Hematopoietic multipotent progenitor cell treated with erythropoietin and hydrocortisone succinate and interleukin-3 and kit ligand, for 15 days (in vitro differentiated cells): ENCODE measurements at regions not wholly inside any gene's neighbourhood (a gene's known extent, or its start where the extent isn't known, plus 50 kb on each side); places are given as distances from the start of the nearest gene placed in this dataset.
"Not testable (repeated sequence)": the region's sequence is repeated elsewhere in the genome, so short reads cannot be mapped to it uniquely, and the experiment has no call there.

Source experiments
- DNase-seq: peaks from one replicate; pipeline ENCODE4 v3.0.0-alpha.2; 2015; ENCODE audit warnings: low spot score

GRCh38 chr1:187838335-187839293, 1009.9 kb downstream of the PLA2G4A start:
- no peak for DNase-seq

GRCh38 chr1:187839873-187840272, 1011.1 kb downstream of the PLA2G4A start:
- DNase-seq: no peak

GRCh38 chr1:187840557-187840956, 1011.8 kb downstream of the PLA2G4A start:
- DNase-seq: no peak

DNA sequence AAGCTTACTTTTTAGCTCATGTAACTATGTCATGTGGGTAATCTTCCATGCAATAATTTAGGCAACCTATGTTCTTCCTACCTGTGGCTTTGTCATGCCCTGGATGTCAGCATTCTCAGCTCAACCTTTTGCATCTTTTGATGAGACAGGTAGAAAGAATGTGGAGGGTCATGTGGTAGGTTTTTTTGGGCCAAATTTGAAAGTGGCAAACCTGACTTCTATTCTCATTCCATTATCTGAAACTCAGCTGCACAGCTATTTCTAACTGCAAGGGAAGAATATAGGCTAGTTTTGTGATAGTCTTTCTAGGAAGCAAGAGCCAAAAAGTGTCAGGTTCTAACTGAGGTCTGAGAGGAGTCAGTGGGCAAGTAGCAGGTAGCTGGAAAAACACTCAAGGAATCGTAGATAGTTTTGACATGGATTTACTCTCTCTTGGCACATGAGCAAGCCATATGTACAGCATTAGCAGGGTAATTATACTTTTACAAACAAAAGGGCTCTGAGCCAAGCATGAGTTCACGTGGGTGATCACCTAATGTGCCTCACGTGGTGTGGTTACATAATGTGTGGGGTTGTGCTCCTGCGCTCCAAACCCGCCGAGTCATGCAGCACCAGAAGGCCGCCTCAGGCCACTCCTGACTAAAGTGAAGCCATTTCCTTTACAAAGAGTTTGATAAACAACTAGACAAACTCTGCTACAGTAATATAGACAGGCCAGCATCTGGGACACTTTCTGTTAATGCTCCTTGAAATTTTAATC, 1013.8 kb downstream of the PLA2G4A start:
- DNase-seq: no peak

DNA sequence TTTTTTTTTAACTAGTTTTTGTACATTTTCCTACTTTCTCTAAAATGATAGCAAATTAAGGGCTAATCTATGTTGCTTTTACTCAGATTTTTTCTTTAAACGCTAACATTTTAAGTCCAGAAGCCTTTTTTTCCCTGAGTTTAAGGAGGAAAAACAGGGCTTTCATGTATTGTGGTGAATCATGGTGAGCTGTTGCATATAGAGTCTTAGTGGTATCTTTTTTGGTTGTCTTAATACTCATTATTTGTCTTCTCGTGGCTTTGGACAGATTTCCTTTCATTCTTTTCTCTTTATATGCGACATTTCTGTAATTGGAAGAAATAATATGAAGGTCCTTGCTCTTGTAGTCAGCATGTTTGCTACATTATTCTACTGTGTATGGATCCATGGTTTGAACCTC, 1015.6 kb downstream of the PLA2G4A start:
- DNase-seq: no peak

- no peak for DNase-seq
Measured at GRCh38 chr1:187847531-187847930, 1018.8 kb downstream of the PLA2G4A start.

DNA sequence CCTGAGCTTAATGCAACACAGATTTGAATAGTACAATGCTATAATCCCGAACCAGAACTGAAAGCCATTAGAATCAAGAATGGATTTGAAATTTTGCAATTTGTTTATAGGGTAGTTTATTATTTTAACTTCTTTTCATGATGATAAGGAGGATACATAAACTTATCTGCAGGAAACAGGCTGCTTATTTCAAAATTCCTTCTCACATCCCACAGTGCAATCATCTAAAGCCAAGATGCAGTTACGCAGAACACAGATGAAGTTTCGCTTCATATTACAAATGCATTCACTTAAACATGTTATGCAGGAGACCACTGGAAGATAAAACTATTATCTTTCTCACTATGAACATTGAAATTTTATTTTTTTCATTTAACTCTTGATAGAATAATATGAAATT, 1019.6 kb downstream of the PLA2G4A start:
- DNase-seq: no peak

GRCh38 chr1:187850146-187850545, 1021.4 kb downstream of the PLA2G4A start:
- DNase-seq: not testable (repeated sequence)

- DNase-seq: no peak
Measured at GRCh38 chr1:187853505-187853904, 1024.8 kb downstream of the PLA2G4A start.

DNA sequence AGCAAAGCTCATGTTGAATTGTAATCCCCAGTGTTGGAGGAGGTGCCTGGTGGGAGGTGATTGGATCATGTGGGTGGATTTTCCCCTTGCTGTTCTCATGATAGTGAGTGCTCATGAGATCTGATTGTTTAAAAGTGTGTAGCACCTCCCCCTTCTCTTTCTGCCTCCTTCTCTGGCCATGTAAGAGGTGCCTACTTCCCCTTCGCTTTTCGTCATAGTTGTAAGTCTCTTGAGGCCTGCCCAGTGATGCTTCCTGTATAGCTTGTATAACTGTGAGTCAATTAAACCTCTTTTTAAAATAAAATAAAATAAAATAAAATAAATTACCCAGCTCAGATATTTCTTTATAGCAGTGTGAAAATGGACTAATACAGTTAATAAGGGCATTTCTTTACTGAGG, 1025.7 kb downstream of the PLA2G4A start:
- DNase-seq: no peak

DNA sequence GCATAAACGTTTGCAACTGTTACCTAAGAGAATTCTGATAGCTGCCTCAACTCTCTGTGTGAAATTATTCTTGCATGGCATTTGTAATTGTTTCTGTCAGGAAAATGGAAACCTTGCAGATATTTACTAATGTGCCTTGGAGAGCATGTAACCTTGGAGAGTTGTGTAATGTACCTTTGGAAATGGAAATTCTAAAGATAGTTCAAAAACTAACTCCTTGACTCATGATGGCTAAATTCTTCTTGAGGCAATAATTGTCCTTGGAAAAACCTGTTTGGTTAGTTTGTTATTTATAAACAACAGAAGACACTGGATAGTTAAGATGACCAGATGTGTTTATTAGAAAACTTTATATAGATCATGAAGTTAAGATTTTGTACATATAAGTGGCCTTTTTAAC, 1033.8 kb downstream of the PLA2G4A start:
- no peak for DNase-seq

GRCh38 chr1:187870552-187870951, 1041.8 kb downstream of the PLA2G4A start:
- no peak for DNase-seq

GRCh38 chr1:187871177-187871845, 1042.6 kb downstream of the PLA2G4A start:
- no peak for DNase-seq

- DNase-seq: no peak
Measured at GRCh38 chr1:187872550-187872949, 1043.8 kb downstream of the PLA2G4A start.

DNA sequence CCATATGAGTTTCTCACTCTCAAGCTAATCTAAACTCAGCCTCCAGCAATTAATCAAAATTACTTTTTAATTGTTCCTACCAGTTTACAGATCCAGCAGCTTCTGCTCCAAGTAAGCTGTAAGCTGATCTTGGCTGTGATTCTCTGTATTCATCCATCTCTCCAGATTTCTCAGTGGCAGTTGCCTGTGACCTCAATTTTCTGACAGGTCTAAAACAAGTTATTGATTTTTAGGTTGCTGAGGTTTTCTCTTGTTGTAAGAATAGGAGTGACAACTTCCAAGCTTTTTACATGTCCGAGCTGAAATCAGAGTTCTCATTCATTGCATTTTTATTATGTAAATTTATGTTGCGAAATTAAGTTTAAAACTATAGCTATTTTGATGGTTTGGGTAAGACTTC, 1044.4 kb downstream of the PLA2G4A start:
- no peak for DNase-seq

DNA sequence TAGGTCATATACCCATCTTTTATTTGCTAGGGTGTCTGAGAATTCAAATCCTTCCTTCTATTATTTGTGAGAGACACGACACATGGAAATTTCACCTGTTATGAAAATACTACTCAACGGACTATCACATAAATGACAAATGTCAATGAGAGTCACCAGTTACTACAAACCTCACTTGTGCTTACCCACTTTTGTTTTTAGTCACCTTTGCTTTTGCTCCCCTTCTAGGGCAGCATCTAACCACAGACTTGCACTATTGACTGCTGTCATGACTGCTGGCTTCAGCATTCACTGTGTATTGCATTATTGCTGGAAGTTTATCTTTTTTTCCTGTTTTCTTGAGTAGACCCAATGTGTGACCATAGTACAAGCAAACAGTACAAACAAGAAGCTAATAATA, 1048.0 kb downstream of the PLA2G4A start:
- no peak for DNase-seq

- no peak for DNase-seq
Measured at GRCh38 chr1:187877220-187877619, 1048.5 kb downstream of the PLA2G4A start.

- no peak for DNase-seq
Measured at GRCh38 chr1:187878883-187879282, 1050.1 kb downstream of the PLA2G4A start.

DNA sequence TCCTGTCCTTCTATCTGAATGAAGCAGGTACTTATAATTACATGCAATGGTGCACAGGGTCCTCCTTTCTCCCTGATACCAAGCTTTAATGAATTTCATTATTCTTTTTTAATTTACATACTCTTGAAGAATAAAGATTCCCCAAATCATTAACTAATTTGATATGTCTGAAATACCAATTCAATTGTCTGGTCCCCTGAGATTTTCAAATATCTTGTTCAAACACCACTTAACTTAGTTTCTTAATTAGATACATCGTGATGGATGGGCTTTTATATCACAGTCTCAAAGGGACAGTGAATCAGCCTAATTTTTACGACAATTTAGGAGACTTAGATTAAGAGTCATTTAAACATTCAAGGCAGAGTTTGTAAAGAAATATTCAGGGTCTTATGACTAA, 1054.6 kb downstream of the PLA2G4A start:
- no peak for DNase-seq

- no peak for DNase-seq
Measured at GRCh38 chr1:187891993-187892682, 1063.4 kb downstream of the PLA2G4A start.

GRCh38 chr1:187892683-187893039, 1063.9 kb downstream of the PLA2G4A start:
- DNase-seq: no peak

GRCh38 chr1:187893471-187893870, 1064.7 kb downstream of the PLA2G4A start:
- no peak for DNase-seq
